ENCODE measurements at regions not wholly inside any gene's neighbourhood (a gene's known extent, or its start where the extent isn't known, plus 50 kb on each side); places are given as distances from the start of the nearest gene placed in this dataset.

GRCh38 chr11:88404391-88404790, 66.9 kb upstream of the CTSC start:
- no peak for DNase-seq

DNA sequence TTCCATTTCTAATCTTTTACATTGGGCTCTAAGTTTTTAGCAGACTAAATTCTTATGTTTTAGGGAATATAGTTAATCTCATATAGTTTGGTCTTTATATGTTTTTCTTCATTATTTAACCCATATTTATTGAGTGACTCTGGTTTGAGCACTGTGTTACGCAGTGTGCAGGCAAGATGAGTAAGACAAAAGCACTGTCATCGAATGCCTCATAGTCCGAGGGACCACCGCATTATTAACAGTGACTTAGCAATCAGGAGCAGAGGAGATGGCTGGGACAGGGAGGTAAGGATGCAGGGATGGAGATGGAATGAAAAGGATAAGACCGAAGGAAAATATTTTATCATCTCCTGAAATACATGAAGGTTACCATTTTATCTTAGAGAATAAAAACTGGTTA, 65.2 kb upstream of the CTSC start:
- no peak for DNase-seq

DNA sequence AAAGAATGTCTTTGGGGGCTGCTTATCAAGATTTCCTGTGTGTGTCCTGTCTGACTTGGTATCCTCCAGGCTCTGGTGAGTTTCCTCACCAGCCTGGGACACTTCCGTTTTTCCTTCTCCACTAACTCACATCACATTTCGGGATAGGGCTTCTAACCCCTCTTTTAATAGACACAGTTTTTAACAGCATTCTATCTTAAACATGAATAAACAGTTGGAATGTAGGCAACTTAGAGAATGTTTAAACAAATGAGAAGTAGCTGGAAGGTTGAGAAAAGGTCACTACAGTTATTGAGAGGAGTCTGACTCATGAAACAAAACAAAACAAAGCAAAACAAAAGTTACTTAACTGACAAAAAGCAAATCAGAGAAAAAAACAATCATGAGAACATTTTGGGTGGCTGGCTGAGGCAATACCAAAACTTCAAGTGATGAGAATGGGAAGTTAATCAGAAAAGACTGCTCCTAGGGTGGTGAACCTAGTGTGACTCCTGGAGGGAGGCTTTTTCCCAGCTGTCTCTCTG, 64.7 kb upstream of the CTSC start:
- no peak for DNase-seq

DNA sequence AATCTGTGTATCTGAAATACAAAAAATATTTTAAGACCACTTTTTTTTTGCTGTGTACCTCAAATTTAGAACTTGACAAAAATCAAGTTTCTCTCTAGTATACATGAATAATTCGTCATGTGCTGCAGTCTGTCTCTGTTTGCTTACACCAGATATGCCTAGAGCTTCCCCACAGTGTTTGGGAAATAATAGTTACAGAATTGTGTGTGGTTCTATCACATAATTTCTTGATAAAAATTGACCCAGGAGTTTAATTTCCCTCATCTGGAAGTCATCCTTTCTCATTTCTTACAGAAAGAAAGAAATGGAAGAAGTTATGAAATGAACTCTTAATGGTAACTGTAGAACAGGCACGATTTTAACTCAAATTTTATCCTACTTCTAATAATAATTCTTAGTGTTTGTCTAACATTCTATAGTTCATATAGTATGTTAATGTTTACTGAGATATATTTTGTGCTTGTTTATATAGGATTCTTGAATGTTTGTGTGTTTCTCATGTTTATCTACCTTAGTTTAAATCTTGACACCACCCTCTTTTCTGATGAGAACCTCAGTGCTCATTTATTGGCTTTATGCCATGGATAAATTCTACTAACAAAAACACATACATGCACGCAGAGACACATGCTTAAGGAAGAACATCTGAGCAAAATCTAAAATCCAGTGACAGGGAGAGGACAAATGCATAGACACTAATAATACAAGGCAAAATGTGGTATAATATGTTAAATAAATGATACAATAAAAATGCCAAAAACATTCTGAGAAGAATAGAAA, 61.4 kb upstream of the CTSC start:
- no peak for DNase-seq

DNA sequence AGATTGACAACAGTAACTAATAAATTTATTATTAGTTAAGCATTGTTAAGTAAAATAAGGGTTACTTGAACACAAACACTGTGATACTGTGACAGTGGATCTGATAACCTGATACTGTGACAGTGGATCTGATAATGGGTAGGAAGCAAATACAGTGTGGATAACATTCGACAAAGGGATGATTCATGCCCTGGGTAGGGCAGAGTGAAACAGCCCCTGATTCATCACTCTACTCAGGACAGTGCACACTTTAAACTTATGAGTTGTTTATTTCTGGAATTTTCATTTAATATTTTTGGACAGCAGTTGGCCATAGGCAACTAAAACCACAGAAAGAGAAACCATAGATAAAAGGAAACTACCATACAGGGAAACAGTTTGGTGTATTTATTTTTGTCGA, 60.8 kb upstream of the CTSC start:
- DNase-seq, result no peak

DNA sequence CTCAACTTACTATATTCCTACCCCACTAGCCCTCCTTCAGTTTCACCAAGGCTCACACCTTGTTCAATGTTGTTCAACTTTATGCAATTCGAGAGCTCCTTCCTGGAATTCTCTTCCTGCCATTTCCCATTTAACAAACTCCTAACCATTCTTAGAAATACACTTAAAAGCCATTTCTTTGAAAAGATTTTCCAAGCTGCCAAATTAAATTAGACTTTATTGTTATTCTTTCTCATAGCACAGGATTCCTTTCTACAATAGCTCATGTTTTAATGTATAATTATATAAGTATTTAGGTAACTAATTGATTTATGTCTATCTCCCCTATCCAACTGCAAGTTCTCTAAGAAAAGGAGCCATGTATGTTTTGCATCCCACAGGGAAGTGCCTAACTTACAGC, 52.7 kb upstream of the CTSC start:
- DNase-seq, result no peak

DNA sequence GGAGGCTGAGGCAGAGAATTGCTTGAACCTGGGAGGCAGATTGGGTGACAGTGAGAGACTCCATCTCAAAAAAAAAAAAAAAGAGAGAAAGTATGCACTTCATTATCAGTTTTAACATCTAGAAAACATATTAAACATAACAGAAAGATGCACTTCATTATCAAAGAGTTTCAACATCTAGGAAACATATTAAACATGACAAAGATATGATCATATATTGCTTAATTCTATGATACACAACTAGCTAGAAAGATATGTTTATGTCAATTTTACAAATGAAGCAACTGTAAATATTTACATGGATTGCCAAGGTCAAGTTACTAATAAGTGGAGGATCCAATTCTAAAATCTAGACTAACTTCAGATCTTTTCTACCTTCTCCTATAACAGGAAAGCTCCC, 50.4 kb upstream of the CTSC start:
- DNase-seq, result no peak

Measured in CD4-positive, alpha-beta T cell treated with Interleukin-21 for 1 hour (primary cell).